ENCODE measurements at regions not wholly inside any gene's neighbourhood (a gene's known extent, or its start where the extent isn't known, plus 50 kb on each side); places are given as distances from the start of the nearest gene placed in this dataset.
A peak's percentile ranks its signal among the peaks of the same experiment; 100 is the strongest.

DNA sequence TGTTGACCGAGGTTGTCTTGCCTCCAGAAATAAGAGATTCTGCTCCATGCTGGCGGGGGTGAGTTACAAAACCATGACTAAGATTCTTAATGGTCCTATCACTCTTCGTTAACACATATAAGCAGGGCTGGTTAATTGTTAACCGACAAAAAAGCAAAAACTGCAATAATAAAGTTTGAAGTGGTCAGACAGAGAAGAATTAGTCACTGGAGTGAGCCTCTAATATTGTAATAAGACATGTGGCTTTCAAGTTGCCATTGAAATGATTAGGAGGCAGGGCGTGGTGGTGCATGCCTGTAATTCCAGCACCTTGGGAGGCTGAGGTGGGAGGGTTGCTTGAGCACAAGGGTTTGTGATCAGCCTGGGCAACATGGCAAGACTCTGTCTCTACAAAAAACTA is 78.4 kb upstream of the NR2F2 start:
- H3K36me3 ChIP-seq: no peaks in the 10 kb centered on the region
- H3K27ac ChIP-seq: no peak overlapping the region
- DNase-seq (ENCODE audit: low read depth in 1 of 2, low spot score in 1 of 2): no peak
- no peak overlapping the region for H3K4me3 ChIP-seq
- no peaks in the 10 kb centered on the region for H3K4me1 ChIP-seq (ENCODE audit: low read depth)
- H3K9me3 ChIP-seq (ENCODE audit: low read depth): no peaks in the 10 kb centered on the region
- TF ChIP-seq, protein P1, sequence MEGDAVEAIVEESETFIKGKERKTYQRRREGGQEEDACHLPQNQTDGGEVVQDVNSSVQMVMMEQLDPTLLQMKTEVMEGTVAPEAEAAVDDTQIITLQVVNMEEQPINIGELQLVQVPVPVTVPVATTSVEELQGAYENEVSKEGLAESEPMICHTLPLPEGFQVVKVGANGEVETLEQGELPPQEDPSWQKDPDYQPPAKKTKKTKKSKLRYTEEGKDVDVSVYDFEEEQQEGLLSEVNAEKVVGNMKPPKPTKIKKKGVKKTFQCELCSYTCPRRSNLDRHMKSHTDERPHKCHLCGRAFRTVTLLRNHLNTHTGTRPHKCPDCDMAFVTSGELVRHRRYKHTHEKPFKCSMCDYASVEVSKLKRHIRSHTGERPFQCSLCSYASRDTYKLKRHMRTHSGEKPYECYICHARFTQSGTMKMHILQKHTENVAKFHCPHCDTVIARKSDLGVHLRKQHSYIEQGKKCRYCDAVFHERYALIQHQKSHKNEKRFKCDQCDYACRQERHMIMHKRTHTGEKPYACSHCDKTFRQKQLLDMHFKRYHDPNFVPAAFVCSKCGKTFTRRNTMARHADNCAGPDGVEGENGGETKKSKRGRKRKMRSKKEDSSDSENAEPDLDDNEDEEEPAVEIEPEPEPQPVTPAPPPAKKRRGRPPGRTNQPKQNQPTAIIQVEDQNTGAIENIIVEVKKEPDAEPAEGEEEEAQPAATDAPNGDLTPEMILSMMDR (IDR thresholded peaks at IDR 0.05; ENCODE audit: low read depth, low read length): no peak
- no peaks in the 10 kb centered on the region for H3K27me3 ChIP-seq

DNA sequence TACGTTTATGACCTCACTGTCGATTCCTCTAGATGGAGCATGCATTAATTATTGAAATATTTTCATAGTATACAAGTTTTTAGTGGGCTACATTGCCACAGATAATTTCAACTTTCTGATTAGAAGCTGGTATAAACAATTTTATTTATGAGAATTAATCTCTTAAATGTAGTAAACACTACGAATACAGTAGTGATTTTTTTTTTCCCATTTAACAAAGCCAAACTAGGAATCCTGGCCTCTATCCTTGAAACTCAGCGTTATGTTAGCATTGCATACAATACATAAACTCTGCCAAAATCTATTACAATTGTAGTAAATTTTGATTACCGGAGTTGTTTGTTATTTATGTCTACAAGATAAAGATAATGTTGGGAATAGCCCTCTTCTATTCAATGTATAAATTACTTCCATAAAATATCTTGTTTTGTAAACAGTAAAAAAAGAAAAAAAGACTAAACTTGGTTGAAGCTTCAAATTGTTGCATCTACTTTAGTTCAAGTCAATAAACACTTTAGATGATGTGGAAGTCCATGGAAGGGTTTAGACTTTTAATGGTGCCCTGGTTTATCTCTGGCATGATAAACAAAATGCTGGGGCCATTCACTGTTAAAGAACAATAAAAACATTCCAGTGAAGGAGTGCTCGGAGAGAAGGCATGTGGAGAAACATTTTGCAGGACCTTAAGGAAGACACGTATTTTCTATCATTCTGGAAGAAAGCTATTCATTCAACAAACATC is 77.3 kb upstream of the NR2F2 start:
- H3K36me3 ChIP-seq: no peaks in the 10 kb centered on the region
- no peaks in the 10 kb centered on the region for H3K4me1 ChIP-seq (ENCODE audit: low read depth)
- H3K4me3 ChIP-seq: no peak overlapping the region
- no peak for DNase-seq (ENCODE audit: low read depth in 1 of 2, low spot score in 1 of 2)
- H3K27me3 ChIP-seq: no peaks in the 10 kb centered on the region
- TF ChIP-seq, protein P1 (IDR thresholded peaks at IDR 0.05; ENCODE audit: low read depth, low read length): no peak
- H3K9me3 ChIP-seq (ENCODE audit: low read depth): no peaks in the 10 kb centered on the region
- H3K27ac ChIP-seq: no peak overlapping the region

DNA sequence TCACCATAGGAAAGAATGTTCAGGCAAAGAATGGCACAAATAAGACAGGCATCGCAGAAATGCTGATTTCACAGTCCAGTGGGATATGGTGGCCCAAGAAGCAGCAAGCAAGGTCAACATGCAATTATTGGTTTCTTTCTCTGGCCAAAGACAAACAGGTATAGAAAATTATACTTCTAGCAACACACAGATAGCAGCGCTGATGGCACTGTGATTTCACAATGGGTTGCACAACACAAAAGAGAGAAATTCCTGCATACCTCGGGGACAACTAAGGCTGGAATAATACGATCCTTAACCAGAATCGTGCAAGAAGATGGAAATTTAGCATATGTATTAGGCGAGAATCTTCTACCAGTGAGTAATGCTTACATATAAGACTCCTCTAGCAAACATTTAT is 76.3 kb upstream of the NR2F2 start:
- Histone ChIP-seq H3K4me1 (ENCODE audit: low read depth) (no peaks in the 10 kb centered on the region), H3K27ac (no peak overlapping the region), H3K27me3 (no peaks in the 10 kb centered on the region), H3K9me3 (ENCODE audit: low read depth) (no peaks in the 10 kb centered on the region), H3K36me3 (no peaks in the 10 kb centered on the region), H3K4me3 (no peak overlapping the region)
- peak in 1 of 2 donors; percentile 15 for DNase-seq (ENCODE audit: low read depth in 1 of 2, low spot score in 1 of 2)
- TF ChIP-seq, protein P1 (IDR thresholded peaks at IDR 0.05; ENCODE audit: low read depth, low read length): no peak

DNA sequence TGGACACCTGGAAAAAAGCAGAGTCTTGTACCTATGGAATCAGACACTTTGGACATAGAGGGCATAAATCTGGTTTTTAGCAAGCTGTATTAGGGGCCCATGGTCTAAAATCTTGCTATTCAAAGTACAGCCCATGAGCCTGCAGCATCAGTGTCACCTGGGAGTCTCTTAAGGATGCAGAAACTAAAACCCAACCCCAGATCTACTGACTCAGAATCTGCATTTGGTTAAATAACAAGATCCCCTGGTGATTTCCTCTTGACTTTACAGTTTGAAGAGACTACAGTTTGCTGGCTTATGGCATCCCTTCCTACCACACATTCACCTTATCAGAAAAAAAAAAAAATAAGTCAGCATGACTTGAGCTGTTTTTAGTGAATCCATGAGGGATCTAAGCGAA is 74.9 kb upstream of the NR2F2 start:
- no peak overlapping the region for H3K27ac ChIP-seq
- H3K4me1 ChIP-seq (ENCODE audit: low read depth): no peaks in the 10 kb centered on the region
- no peak for DNase-seq (ENCODE audit: low read depth in 1 of 2, low spot score in 1 of 2)
- H3K36me3 ChIP-seq: no peaks in the 10 kb centered on the region
- H3K4me3 ChIP-seq: no peak overlapping the region
- no peaks in the 10 kb centered on the region for H3K27me3 ChIP-seq
- no peaks in the 10 kb centered on the region for H3K9me3 ChIP-seq (ENCODE audit: low read depth)
- TF ChIP-seq, protein P1 (IDR thresholded peaks at IDR 0.05; ENCODE audit: low read depth, low read length): no peak

DNA sequence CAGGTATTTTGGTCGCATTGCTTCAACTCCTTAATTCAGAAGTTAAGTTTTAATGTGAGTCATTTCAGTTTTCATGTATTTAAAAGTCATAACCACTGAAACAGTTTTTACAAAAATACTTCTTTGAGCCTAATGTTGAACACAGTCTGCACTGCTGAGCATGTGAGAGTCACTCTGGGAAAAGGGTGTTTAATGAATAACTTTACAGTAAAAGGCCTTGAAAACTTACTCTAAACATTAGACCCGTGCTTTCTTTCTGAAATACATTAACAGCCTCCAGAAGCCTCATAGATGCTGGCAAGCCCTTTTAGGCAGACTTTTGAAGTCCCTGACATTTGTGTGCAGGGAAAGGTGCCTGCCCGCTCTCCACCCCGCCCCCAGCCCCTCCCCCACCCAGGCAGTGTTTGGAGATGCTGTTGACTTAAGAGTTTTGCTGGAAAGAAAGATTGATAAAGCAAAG is 68.9 kb upstream of the NR2F2 start:
- no peaks in the 10 kb centered on the region for H3K36me3 ChIP-seq
- no peak overlapping the region for H3K4me3 ChIP-seq
- no peak for DNase-seq (ENCODE audit: low read depth in 1 of 2, low spot score in 1 of 2)

More for the DNA sequence above, 68.9 kb upstream of the NR2F2 start:
- Histone ChIP-seq H3K4me1 (ENCODE audit: low read depth) (peaks cover 17% of the 10 kb centered on the region), H3K9me3 (ENCODE audit: low read depth) (no peaks in the 10 kb centered on the region), H3K27me3 (no peaks in the 10 kb centered on the region), H3K27ac (no peak overlapping the region)
- TF ChIP-seq, protein P1 (IDR thresholded peaks at IDR 0.05; ENCODE audit: low read depth, low read length): no peak

All from cardiac muscle cell (in vitro differentiated cells and primary cell).